A673 (cell line): ENCODE measurements at regions not wholly inside any gene's neighbourhood (a gene's known extent, or its start where the extent isn't known, plus 50 kb on each side); places are given as distances from the start of the nearest gene placed in this dataset.

ENCODE experiments used
- BruUV-seq: library from RNA; stranded (reverse); fragments of 400-500 nt; replicated peaks from 2 replicates; lab custom pipeline; 2021; lab: Mats Ljungman, UMichigan
- CTCF ChIA-PET: fragments of 300-600 bp; sonication (Branson Sonifier 250); formaldehyde crosslinking; loops from one replicate; lab custom pipeline; 2022; ENCODE audit warnings: antibody characterized with exemption; lab: Charles Lee
- POLR2A ChIA-PET: fragments of 300-600 bp; sonication (Branson Sonifier 250); formaldehyde crosslinking; loops from one replicate; lab custom pipeline; 2022; ENCODE audit warnings: antibody characterized with exemption; ENCODE audit not compliant: low non-redundant PET; lab: Charles Lee
- DNase-seq: peaks from one replicate; pipeline ENCODE4 v3.0.0-alpha.2; 2015; ENCODE audit warnings: low spot score
- H3K27ac ChIP-seq: fragments of 200-600 bp; sonication (generic); 2 replicates; pipeline ENCODE4 v1.5.1; 2016; ENCODE audit warnings: mixed run types, low read depth, mild to moderate bottlenecking, mixed read lengths, antibody characterized with exemption, low read length; ENCODE audit not compliant: poor library complexity, severe bottlenecking
- H3K27me3 ChIP-seq: fragments of 200-600 bp; sonication (generic); replicated peaks from 2 replicates; pipeline ENCODE4 v1.6.1; 2017; ENCODE audit warnings: mixed run types, low read depth, mild to moderate bottlenecking, mixed read lengths, antibody characterized with exemption, low read length; ENCODE audit not compliant: insufficient read depth, poor library complexity
- H3K36me3 ChIP-seq: fragments of 200-600 bp; sonication (generic); 2 replicates; pipeline ENCODE4 v1.6.1; 2016; ENCODE audit warnings: mixed run types, mild to moderate bottlenecking, mixed read lengths, antibody characterized with exemption, low read length; ENCODE audit not compliant: insufficient read depth, poor library complexity, severe bottlenecking
- H3K4me1 ChIP-seq: fragments of 200-600 bp; sonication (generic); 2 replicates; pipeline ENCODE4 v1.6.1; 2017; ENCODE audit warnings: mixed run types, mild to moderate bottlenecking, mixed read lengths, antibody characterized with exemption, low read length; ENCODE audit not compliant: insufficient read depth, poor library complexity, severe bottlenecking
- H3K4me3 ChIP-seq: fragments of 200-600 bp; sonication (generic); 2 replicates; pipeline ENCODE4 v1.5.1; 2016; ENCODE audit warnings: low read depth, mixed run types, mild to moderate bottlenecking, mixed read lengths, low read length; ENCODE audit not compliant: poor library complexity, severe bottlenecking
- H3K9me3 ChIP-seq: fragments of 200-600 bp; sonication (generic); 2 replicates; pipeline ENCODE4 v1.6.1; 2016; ENCODE audit warnings: mixed run types, low read depth, mild to moderate bottlenecking, mixed read lengths, antibody characterized with exemption, low read length; ENCODE audit not compliant: poor library complexity, severe bottlenecking
- CTCF ChIP-seq: fragments of 300-800, 200-600 bp; sonication (generic); conservative IDR thresholded peaks from 2 replicates; pipeline ENCODE4 v1.5.1; 2017; ENCODE audit warnings: low read depth, mild to moderate bottlenecking, antibody characterized with exemption, low read length, moderate library complexity, mixed read lengths
- EZH2 ChIP-seq: fragments of 200-600 bp; sonication (generic); IDR thresholded peaks from 2 replicates; pipeline ENCODE4 v1.6.1; 2017; ENCODE audit warnings: borderline replicate concordance, low read depth, mild to moderate bottlenecking, mixed read lengths, antibody characterized with exemption, low read length; ENCODE audit not compliant: poor library complexity, severe bottlenecking
- intact Hi-C: fragments of 100-400 bp; cut with micrococcal nuclease; formaldehyde crosslinking; loops from one replicate; pipeline ENCODE4 v1.10.0; 2022; ENCODE audit not compliant: unreplicated experiment

GRCh38 chr15:93331545-93332167 lies 242.6 kb upstream of the RGMA start:
- Histone ChIP-seq H3K36me3 (no peaks in the 10 kb centered on the region), H3K4me3 (no peak overlapping the region), H3K4me1 (no peaks in the 10 kb centered on the region), H3K9me3 (no peaks in the 10 kb centered on the region), H3K27me3 (no peaks in the 10 kb centered on the region), H3K27ac (no peak overlapping the region)
- no peak for DNase-seq
- no peak for TF ChIP-seq EZH2
- TF ChIP-seq CTCF: no peak
- intact Hi-C loops: no loop called here
- POLR2A ChIA-PET: no interaction called here
- no TSS peak for BruUV-seq
- CTCF ChIA-PET: no interaction called here

- TF ChIP-seq EZH2: no peak
- no peak for TF ChIP-seq CTCF
- no peak overlapping the region for H3K27ac ChIP-seq
- H3K9me3 ChIP-seq: no peaks in the 10 kb centered on the region
- no peaks in the 10 kb centered on the region for H3K27me3 ChIP-seq
- ChIA-PET POLR2A (no interaction called here), CTCF (no interaction called here)
- no peak for DNase-seq
- intact Hi-C loops: no loop called here
- no TSS peak for BruUV-seq
- H3K4me1 ChIP-seq: no peaks in the 10 kb centered on the region
- H3K36me3 ChIP-seq: no peaks in the 10 kb centered on the region
- no peak overlapping the region for H3K4me3 ChIP-seq
These were observed 242.0 kb upstream of the RGMA start for GRCh38 chr15:93330912-93331544.

- H3K27me3 ChIP-seq: no peaks in the 10 kb centered on the region
- POLR2A ChIA-PET: no interaction called here
- no TSS peak for BruUV-seq
- no peaks in the 10 kb centered on the region for H3K36me3 ChIP-seq
- no peak overlapping the region for H3K27ac ChIP-seq
- H3K4me3 ChIP-seq: no peak overlapping the region
- H3K4me1 ChIP-seq: no peaks in the 10 kb centered on the region
- no peak for DNase-seq
- TF ChIP-seq EZH2 (no peak), CTCF (no peak)
- H3K9me3 ChIP-seq: no peaks in the 10 kb centered on the region
- CTCF ChIA-PET: no interaction called here
- intact Hi-C loops: no loop called here
These were observed 238.4 kb upstream of the RGMA start for GRCh38 chr15:93327364-93327763.
